ENCODE measurements at regions not wholly inside any gene's neighbourhood (a gene's known extent, or its start where the extent isn't known, plus 50 kb on each side); places are given as distances from the start of the nearest gene placed in this dataset.

GRCh38 chr4:24433515-24434214, 150.7 kb downstream of the DHX15 start:
- no peaks in the 10 kb centered on the region for H3K4me1 ChIP-seq
- no peak for TF ChIP-seq CTCF (IDR thresholded peaks at IDR 0.05)
- no peaks in the 10 kb centered on the region for H3K27me3 ChIP-seq
- intact Hi-C loops (cut with DNase I), result no loop called here
- H3K9ac ChIP-seq (ENCODE audit: low read depth in 2 of 2, low read length in 2 of 2), result no peak overlapping the region
- H3K36me3 ChIP-seq, result no peaks in the 10 kb centered on the region
- no peak overlapping the region for H3K27ac ChIP-seq
- no peak for DNase-seq
- no peaks in the 10 kb centered on the region for H3K9me3 ChIP-seq
- H3K4me3 ChIP-seq, result no peak overlapping the region

GRCh38 chr4:24428850-24429249, 155.5 kb downstream of the DHX15 start:
- no peak overlapping the region for H3K27ac ChIP-seq
- H3K27me3 ChIP-seq, result no peaks in the 10 kb centered on the region
- no peak for DNase-seq
- no peaks in the 10 kb centered on the region for H3K36me3 ChIP-seq
- intact Hi-C loops (cut with DNase I), result no loop called here
- TF ChIP-seq CTCF (IDR thresholded peaks at IDR 0.05), result no peak
- no peak overlapping the region for H3K9ac ChIP-seq (ENCODE audit: low read depth in 2 of 2, low read length in 2 of 2)
- H3K9me3 ChIP-seq, result no peaks in the 10 kb centered on the region
- no peak overlapping the region for H3K4me3 ChIP-seq
- H3K4me1 ChIP-seq, result no peaks in the 10 kb centered on the region

- no peak for DNase-seq
- no peaks in the 10 kb centered on the region for H3K4me1 ChIP-seq
- H3K9me3 ChIP-seq, result no peaks in the 10 kb centered on the region
- intact Hi-C loops (cut with DNase I), result no loop called here
- no peaks in the 10 kb centered on the region for H3K27me3 ChIP-seq
- H3K4me3 ChIP-seq, result no peak overlapping the region
- no peaks in the 10 kb centered on the region for H3K36me3 ChIP-seq
- no peak overlapping the region for H3K27ac ChIP-seq
- no peak overlapping the region for H3K9ac ChIP-seq (ENCODE audit: low read depth in 2 of 2, low read length in 2 of 2)
- TF ChIP-seq CTCF (IDR thresholded peaks at IDR 0.05), result no peak
Observed at GRCh38 chr4:24426557-24426956, 157.8 kb downstream of the DHX15 start.

- no peak for TF ChIP-seq CTCF (IDR thresholded peaks at IDR 0.05)
- DNase-seq, result no peak
- intact Hi-C loops (cut with DNase I), result no loop called here
- no peak overlapping the region for H3K9ac ChIP-seq (ENCODE audit: low read depth in 2 of 2, low read length in 2 of 2)
- no peaks in the 10 kb centered on the region for H3K36me3 ChIP-seq
- no peak overlapping the region for H3K4me3 ChIP-seq
- no peaks in the 10 kb centered on the region for H3K4me1 ChIP-seq
- no peaks in the 10 kb centered on the region for H3K27me3 ChIP-seq
- no peak overlapping the region for H3K27ac ChIP-seq
- H3K9me3 ChIP-seq, result no peaks in the 10 kb centered on the region
Observed at GRCh38 chr4:24425863-24426262, 158.5 kb downstream of the DHX15 start.

GRCh38 chr4:24423670-24424069, 160.7 kb downstream of the DHX15 start:
- no peak overlapping the region for H3K27ac ChIP-seq
- H3K36me3 ChIP-seq, result no peaks in the 10 kb centered on the region
- no peaks in the 10 kb centered on the region for H3K4me1 ChIP-seq
- no peak for TF ChIP-seq CTCF (IDR thresholded peaks at IDR 0.05)
- no peak overlapping the region for H3K9ac ChIP-seq (ENCODE audit: low read depth in 2 of 2, low read length in 2 of 2)
- no peak overlapping the region for H3K4me3 ChIP-seq
- H3K9me3 ChIP-seq, result no peaks in the 10 kb centered on the region
- H3K27me3 ChIP-seq, result no peaks in the 10 kb centered on the region
- intact Hi-C loops (cut with DNase I), result no loop called here
- no peak for DNase-seq

Measured in colonic mucosa (tissue), 4 donors.